Gastrocnemius medialis (tissue), 4 donors: ENCODE measurements at regions not wholly inside any gene's neighbourhood (a gene's known extent, or its start where the extent isn't known, plus 50 kb on each side); places are given as distances from the start of the nearest gene placed in this dataset.

Source experiments
- ATAC-seq, 2 donors: fragments of 150-250 bp; one replicate each; pipeline ENCODE4 v1.9.1; 2016
- DNase-seq, 2 donors: peaks; one replicate each; pipeline ENCODE4 v3.0.0-alpha.2; 2019
- H3K27ac ChIP-seq, 4 donors: fragments of 200-600 bp; sonication (generic); 1 replicate in 1 of 4; 2 replicates in 3 of 4; pipeline ENCODE4 v1.5.1; 2016 to 2018; ENCODE audit warnings: mild to moderate bottlenecking in 2 of 4, moderate library complexity in 1 of 4
- H3K27me3 ChIP-seq, 3 donors: fragments of 200-600 bp; sonication (generic) in 2 of 3; 1 replicate in 1 of 3; 2 replicates in 2 of 3; pipeline versions ENCODE4 v1.5.1 to v1.6.0; 2016 to 2019; ENCODE audit warnings: mild to moderate bottlenecking in 1 of 3, moderate library complexity in 1 of 3
- H3K36me3 ChIP-seq, 2 donors: fragments of 200-600 bp; sonication (generic) in 1 of 2; one replicate each; pipeline ENCODE4 v1.5.1; 2017 to 2018
- H3K4me1 ChIP-seq, 2 donors: fragments of 200-600 bp; sonication (generic) in 1 of 2; one replicate each; pipeline ENCODE4 v1.5.1; 2016 to 2017; ENCODE audit warnings: mild to moderate bottlenecking in 2 of 2
- H3K4me3 ChIP-seq, 4 donors: fragments of 200-600 bp; sonication (generic) in 3 of 4; 1 replicate in 1 of 4; 2 replicates in 3 of 4; pipeline ENCODE4 v1.5.1; 2016 to 2019; ENCODE audit warnings: mild to moderate bottlenecking in 2 of 4
- H3K9me3 ChIP-seq, 3 donors: fragments of 200-600 bp; sonication (generic) in 2 of 3; 1 replicate in 1 of 3; 2 replicates in 2 of 3; pipeline ENCODE4 v1.5.1; 2016 to 2019
- CTCF ChIP-seq, 5 experiments: fragments of 450-650 bp in 3 of 5; fragments of 200-600 bp in 2 of 5; sonication (generic) in 2 of 5; IDR thresholded peaks in 4 of 5; conservative IDR thresholded peaks in 1 of 5; 1 replicate in 4 of 5; 2 replicates in 1 of 5; pipeline ENCODE4 v1.5.1; 2016 to 2019; ENCODE audit warnings: antibody characterized with exemption in 5 of 5, mild to moderate bottlenecking in 3 of 5, moderate library complexity in 3 of 5
- POLR2A ChIP-seq, 2 donors: fragments of 450-650 bp; IDR thresholded peaks; one replicate each; pipeline ENCODE4 v1.6.1; 2017; ENCODE audit warnings: antibody characterized with exemption in 2 of 2, mild to moderate bottlenecking in 2 of 2, moderate library complexity in 2 of 2
- in situ Hi-C, 4 donors: fragments of 200-750 bp; cut with MboI; loops; one replicate each; pipeline versions ENCODE4 v1.15.0 to v1.8.0; 2017; ENCODE audit warnings: low sequenced_read_pairs in 4 of 4
- intact Hi-C: fragments of 100-400 bp; cut with DNase I; formaldehyde crosslinking; loops from one replicate; pipeline ENCODE4 v1.15.1; 2023; ENCODE audit warnings: low total_unique reads

GRCh38 chr7:113175525-113176104, 57.3 kb upstream of the SMIM30 start:
- no peak for ATAC-seq

GRCh38 chr7:113172726-113173125, 54.4 kb upstream of the SMIM30 start:
- H3K27me3 ChIP-seq: no peaks in the 10 kb centered on the region
- in situ Hi-C loops: no loop called here
- intact Hi-C loops: no loop called here

More at GRCh38 chr7:113175525-113176104, 57.3 kb upstream of the SMIM30 start:
- Histone ChIP-seq H3K4me3 (no peak overlapping the region), H3K27ac (no peak overlapping the region), H3K27me3 (no peaks in the 10 kb centered on the region), H3K4me1 (no peaks in the 10 kb centered on the region), H3K9me3 (no peaks in the 10 kb centered on the region), H3K36me3 (no peaks in the 10 kb centered on the region)
- intact Hi-C loops (no loop called here), in situ Hi-C loops (no loop called here)
- no peak for DNase-seq
- no peak for TF ChIP-seq POLR2A (IDR thresholded peaks at IDR 0.05)
- no peak for TF ChIP-seq CTCF (IDR thresholded peaks at IDR 0.05 in 4 of 5, conservative IDR thresholded peaks at IDR 0.05 in 1 of 5)

GRCh38 chr7:113170591-113170990, 52.2 kb upstream of the SMIM30 start:
- DNase-seq: no peak
- Histone ChIP-seq H3K27me3 (no peaks in the 10 kb centered on the region), H3K4me1 (no peaks in the 10 kb centered on the region), H3K27ac (no peak overlapping the region), H3K36me3 (no peaks in the 10 kb centered on the region), H3K9me3 (no peaks in the 10 kb centered on the region), H3K4me3 (no peak overlapping the region)
- no peak for TF ChIP-seq POLR2A (IDR thresholded peaks at IDR 0.05)
- TF ChIP-seq CTCF (IDR thresholded peaks at IDR 0.05 in 4 of 5, conservative IDR thresholded peaks at IDR 0.05 in 1 of 5): no peak
- no peak for ATAC-seq
- in situ Hi-C loops: no loop called here
- intact Hi-C loops: no loop called here

More at GRCh38 chr7:113172726-113173125, 54.4 kb upstream of the SMIM30 start:
- H3K4me1 ChIP-seq: no peaks in the 10 kb centered on the region
- H3K4me3 ChIP-seq: no peak overlapping the region
- no peak for DNase-seq
- TF ChIP-seq CTCF (IDR thresholded peaks at IDR 0.05 in 4 of 5, conservative IDR thresholded peaks at IDR 0.05 in 1 of 5) (no peak), POLR2A (IDR thresholded peaks at IDR 0.05) (no peak)
- no peak overlapping the region for H3K27ac ChIP-seq
- H3K36me3 ChIP-seq: no peaks in the 10 kb centered on the region
- H3K9me3 ChIP-seq: no peaks in the 10 kb centered on the region
- ATAC-seq: no peak
